ENCODE measurements at regions not wholly inside any gene's neighbourhood (a gene's known extent, or its start where the extent isn't known, plus 50 kb on each side); places are given as distances from the start of the nearest gene placed in this dataset.

GRCh38 chr1:182281541-182281940 is 110.0 kb downstream of the GLUL start:
- H3K36me3 Mint-ChIP-seq (ENCODE audit: low read depth), result no peaks in the 10 kb centered on the region
- peaks cover 20% of the 10 kb centered on the region for H3K4me1 Mint-ChIP-seq
- H3K4me3 Mint-ChIP-seq, result no peak overlapping the region
- no peaks in the 10 kb centered on the region for H3K27me3 Mint-ChIP-seq (ENCODE audit: low read depth)
- no peak for TF ChIP-seq CTCF (conservative IDR thresholded peaks at IDR 0.05)
- DNase-seq (ENCODE audit: low read depth, low spot score), result no peak
- H3K9me3 Mint-ChIP-seq, result no peaks in the 10 kb centered on the region
- peak overlapping the region; percentile 63 for H3K27ac Mint-ChIP-seq (ENCODE audit: unreplicated experiment)

- H3K4me1 Mint-ChIP-seq, result peaks cover 20% of the 10 kb centered on the region
- no peaks in the 10 kb centered on the region for H3K36me3 Mint-ChIP-seq (ENCODE audit: low read depth)
- TF ChIP-seq CTCF (conservative IDR thresholded peaks at IDR 0.05), result no peak
- no peak overlapping the region for H3K4me3 Mint-ChIP-seq
- no peaks in the 10 kb centered on the region for H3K9me3 Mint-ChIP-seq
- no peaks in the 10 kb centered on the region for H3K27me3 Mint-ChIP-seq (ENCODE audit: low read depth)
- no peak for DNase-seq (ENCODE audit: low read depth, low spot score)
- H3K27ac Mint-ChIP-seq (ENCODE audit: unreplicated experiment), result no peak overlapping the region
Measured at GRCh38 chr1:182280504-182280900, 111.1 kb downstream of the GLUL start.

- Mint-ChIP-seq H3K36me3 (ENCODE audit: low read depth) (no peaks in the 10 kb centered on the region), H3K4me3 (no peak overlapping the region), H3K9me3 (no peaks in the 10 kb centered on the region), H3K27ac (ENCODE audit: unreplicated experiment) (no peak overlapping the region), H3K4me1 (peaks cover 19% of the 10 kb centered on the region), H3K27me3 (ENCODE audit: low read depth) (no peaks in the 10 kb centered on the region)
- TF ChIP-seq CTCF (conservative IDR thresholded peaks at IDR 0.05), result no peak
- DNase-seq (ENCODE audit: low read depth, low spot score), result peak; percentile 53
Measured at GRCh38 chr1:182279724-182280503, 111.7 kb downstream of the GLUL start.

- Mint-ChIP-seq H3K9me3 (no peaks in the 10 kb centered on the region), H3K27me3 (ENCODE audit: low read depth) (no peaks in the 10 kb centered on the region), H3K4me3 (no peak overlapping the region), H3K36me3 (ENCODE audit: low read depth) (no peaks in the 10 kb centered on the region), H3K4me1 (peaks cover 12% of the 10 kb centered on the region), H3K27ac (ENCODE audit: unreplicated experiment) (no peak overlapping the region)
- TF ChIP-seq CTCF (conservative IDR thresholded peaks at IDR 0.05), result no peak
- no peak for DNase-seq (ENCODE audit: low read depth, low spot score)
Measured at GRCh38 chr1:182279302-182279701, 112.3 kb downstream of the GLUL start.

- no peak for TF ChIP-seq CTCF (conservative IDR thresholded peaks at IDR 0.05)
- Mint-ChIP-seq H3K4me1 (peaks cover 6% of the 10 kb centered on the region), H3K4me3 (no peak overlapping the region), H3K27me3 (ENCODE audit: low read depth) (no peaks in the 10 kb centered on the region), H3K36me3 (ENCODE audit: low read depth) (no peaks in the 10 kb centered on the region), H3K27ac (ENCODE audit: unreplicated experiment) (no peak overlapping the region), H3K9me3 (no peaks in the 10 kb centered on the region)
- DNase-seq (ENCODE audit: low read depth, low spot score), result no peak
Measured at GRCh38 chr1:182278144-182279054, 113.2 kb downstream of the GLUL start.

All from neural crest cell (in vitro differentiated cells).